Anterior cingulate cortex (tissue), 58 donors: ENCODE measurements at regions not wholly inside any gene's neighbourhood (a gene's known extent, or its start where the extent isn't known, plus 50 kb on each side); places are given as distances from the start of the nearest gene placed in this dataset.

ENCODE experiments used
- DNase-seq, 58 donors: peaks; one replicate each; lab custom pipeline; 2025; lab: John Stamatoyannopoulos, UW

- no peak for DNase-seq
Observed at GRCh38 chr18:10201659-10202058, 252.8 kb upstream of the APCDD1 start.

- no peak for DNase-seq
Observed at GRCh38 chr18:10202845-10203321, 251.6 kb upstream of the APCDD1 start.

GRCh38 chr18:10205151-10205550 is 249.3 kb upstream of the APCDD1 start:
- DNase-seq: no peak

GRCh38 chr18:10207682-10208345 is 246.6 kb upstream of the APCDD1 start:
- DNase-seq: no peak

GRCh38 chr18:10209302-10209701 is 245.1 kb upstream of the APCDD1 start:
- DNase-seq: no peak

- DNase-seq: no peak
Observed at GRCh38 chr18:10210057-10210633, 244.3 kb upstream of the APCDD1 start.

- peak in 1 of 58 donors; percentile 44 for DNase-seq
Observed at GRCh38 chr18:10213526-10213925, 240.9 kb upstream of the APCDD1 start.

- no peak for DNase-seq
Observed at GRCh38 chr18:10215446-10215845, 239.0 kb upstream of the APCDD1 start.

- DNase-seq: no peak
Observed at GRCh38 chr18:10216791-10217190, 237.6 kb upstream of the APCDD1 start.

GRCh38 chr18:10217211-10217610 is 237.2 kb upstream of the APCDD1 start:
- DNase-seq: no peak

- no peak for DNase-seq
Observed at GRCh38 chr18:10225300-10225699, 229.1 kb upstream of the APCDD1 start.

- no peak for DNase-seq
Observed at GRCh38 chr18:10226971-10227370, 227.5 kb upstream of the APCDD1 start.

- no peak for DNase-seq
Observed at GRCh38 chr18:10228326-10228725, 226.1 kb upstream of the APCDD1 start.

GRCh38 chr18:10229458-10229857 is 225.0 kb upstream of the APCDD1 start:
- no peak for DNase-seq

GRCh38 chr18:10230072-10230471 is 224.4 kb upstream of the APCDD1 start:
- no peak for DNase-seq

GRCh38 chr18:10231220-10231619 is 223.2 kb upstream of the APCDD1 start:
- no peak for DNase-seq

GRCh38 chr18:10232062-10232461 is 222.4 kb upstream of the APCDD1 start:
- DNase-seq: peak in 12 of 58 donors; percentile 21 to 78 (median 26)

GRCh38 chr18:10233082-10233875 is 221.2 kb upstream of the APCDD1 start:
- no peak for DNase-seq

GRCh38 chr18:10234281-10234680 is 220.2 kb upstream of the APCDD1 start:
- DNase-seq: no peak

- no peak for DNase-seq
Observed at GRCh38 chr18:10234912-10235660, 219.3 kb upstream of the APCDD1 start.

- no peak for DNase-seq
Observed at GRCh38 chr18:10235661-10235952, 218.8 kb upstream of the APCDD1 start.
